ENCODE measurements at regions not wholly inside any gene's neighbourhood (a gene's known extent, or its start where the extent isn't known, plus 50 kb on each side); places are given as distances from the start of the nearest gene placed in this dataset.
A peak's percentile ranks its signal among the peaks of the same experiment; 100 is the strongest.

DNA sequence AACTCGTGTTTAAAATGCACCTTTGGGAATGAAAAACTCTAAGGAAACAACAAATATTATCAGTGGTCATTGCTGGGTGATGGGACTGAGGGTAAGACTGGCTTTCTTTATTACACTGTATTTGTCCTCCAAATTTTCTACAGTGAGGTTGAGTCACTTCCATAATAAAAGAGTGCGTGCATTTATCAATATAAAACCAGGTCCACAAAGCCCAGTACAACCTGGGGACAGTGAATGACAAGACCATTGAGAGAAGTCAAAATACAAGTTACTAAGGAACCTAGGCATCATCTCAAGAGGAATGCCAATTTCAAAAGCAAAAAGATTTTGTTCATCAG is 76.4 kb downstream of the MAGED4 start:
- Histone ChIP-seq H3K79me2 (no peaks in the 10 kb centered on the region), H2AFZ (no peak overlapping the region), H3K4me1 (ENCODE audit: insufficient read depth) (no peaks in the 10 kb centered on the region), H3K27ac (peak overlapping the region; percentile 46), H4K20me1 (ENCODE audit: insufficient read depth, poor library complexity, severe bottlenecking) (no peaks in the 10 kb centered on the region), H3K36me3 (replicated peaks; ENCODE audit: insufficient read depth, low read depth) (no peaks in the 10 kb centered on the region), H3K4me3 (no peak overlapping the region), H3K9me2 (replicated peaks; ENCODE audit: insufficient read depth) (no peaks in the 10 kb centered on the region), H3K4me2 (peak overlapping the region; percentile 65), H3K9me3 (ENCODE audit: low read depth) (no peaks in the 10 kb centered on the region), H3K27me3 (no peaks in the 10 kb centered on the region)
- 15% methylated on average over 2 of the region's 2 CpGs for WGBS (ENCODE audit: low lambda C conversion rate, missing lambda C conversion rate)
- no peak for TF ChIP-seq EZH2phosphoT487 (IDR thresholded peaks at IDR 0.05; ENCODE audit: low read depth, severe bottlenecking, unreplicated experiment)
- TF ChIP-seq EZH2 (IDR thresholded peaks at IDR 0.05; ENCODE audit: borderline replicate concordance) = no peak
- TF ChIP-seq, protein P1, sequence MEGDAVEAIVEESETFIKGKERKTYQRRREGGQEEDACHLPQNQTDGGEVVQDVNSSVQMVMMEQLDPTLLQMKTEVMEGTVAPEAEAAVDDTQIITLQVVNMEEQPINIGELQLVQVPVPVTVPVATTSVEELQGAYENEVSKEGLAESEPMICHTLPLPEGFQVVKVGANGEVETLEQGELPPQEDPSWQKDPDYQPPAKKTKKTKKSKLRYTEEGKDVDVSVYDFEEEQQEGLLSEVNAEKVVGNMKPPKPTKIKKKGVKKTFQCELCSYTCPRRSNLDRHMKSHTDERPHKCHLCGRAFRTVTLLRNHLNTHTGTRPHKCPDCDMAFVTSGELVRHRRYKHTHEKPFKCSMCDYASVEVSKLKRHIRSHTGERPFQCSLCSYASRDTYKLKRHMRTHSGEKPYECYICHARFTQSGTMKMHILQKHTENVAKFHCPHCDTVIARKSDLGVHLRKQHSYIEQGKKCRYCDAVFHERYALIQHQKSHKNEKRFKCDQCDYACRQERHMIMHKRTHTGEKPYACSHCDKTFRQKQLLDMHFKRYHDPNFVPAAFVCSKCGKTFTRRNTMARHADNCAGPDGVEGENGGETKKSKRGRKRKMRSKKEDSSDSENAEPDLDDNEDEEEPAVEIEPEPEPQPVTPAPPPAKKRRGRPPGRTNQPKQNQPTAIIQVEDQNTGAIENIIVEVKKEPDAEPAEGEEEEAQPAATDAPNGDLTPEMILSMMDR (IDR thresholded peaks at IDR 0.05; ENCODE audit: poor library complexity) = no peak
- DNase-seq (ENCODE audit: low spot score) = no peak

DNA sequence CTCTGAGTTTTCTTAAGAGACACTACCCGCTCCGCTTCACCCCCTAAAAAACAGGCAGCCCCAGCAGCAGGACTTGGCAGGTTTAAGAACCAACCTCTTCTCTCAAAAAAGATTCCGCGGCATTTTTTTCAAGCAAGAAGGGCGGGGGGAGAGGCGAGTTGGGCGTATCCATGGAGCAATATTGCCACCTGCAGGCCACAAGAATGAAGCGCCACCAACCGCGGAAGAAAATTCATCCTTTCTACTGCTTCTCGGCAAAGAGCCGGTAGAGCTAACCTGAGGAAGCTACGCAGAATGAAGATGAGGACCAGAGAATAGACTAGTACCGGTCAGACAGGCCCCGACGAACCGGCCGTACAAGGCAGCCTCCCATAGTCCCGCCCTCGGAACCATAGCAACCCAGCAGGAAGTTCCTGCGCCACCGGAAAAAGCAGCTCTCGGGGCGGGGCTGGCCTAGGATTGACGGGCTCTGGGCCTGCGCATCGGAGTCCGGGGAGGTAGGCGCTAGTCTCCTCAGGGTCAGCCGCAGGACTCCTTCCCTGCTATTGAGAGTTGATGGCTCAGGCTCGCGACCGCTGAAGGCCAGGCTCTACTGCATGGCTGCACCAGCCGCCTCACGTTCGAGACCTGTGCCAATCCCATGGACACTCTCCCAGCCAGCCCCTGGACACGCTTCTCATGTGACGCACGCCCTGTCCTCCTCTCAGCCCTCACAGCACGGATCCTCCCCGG is 76.9 kb downstream of the MAGED4 start:
- no peaks in the 10 kb centered on the region for H3K9me2 ChIP-seq (replicated peaks; ENCODE audit: insufficient read depth)
- no peaks in the 10 kb centered on the region for H4K20me1 ChIP-seq (ENCODE audit: insufficient read depth, poor library complexity, severe bottlenecking)
- DNase-seq (ENCODE audit: low spot score) = peak; percentile 91
- TF ChIP-seq EZH2 (IDR thresholded peaks at IDR 0.05; ENCODE audit: borderline replicate concordance) = no peak
- TF ChIP-seq, protein P1 (IDR thresholded peaks at IDR 0.05; ENCODE audit: poor library complexity) = peak; percentile 100
- no peaks in the 10 kb centered on the region for H3K36me3 ChIP-seq (replicated peaks; ENCODE audit: insufficient read depth, low read depth)
- no peaks in the 10 kb centered on the region for H3K9me3 ChIP-seq (ENCODE audit: low read depth)
- peak overlapping the region; percentile 65 for H3K4me2 ChIP-seq
- H3K27ac ChIP-seq = peak overlapping the region; percentile 95
- WGBS (ENCODE audit: low lambda C conversion rate, missing lambda C conversion rate) = 20% methylated on average over 41 of the region's 41 CpGs
- no peaks in the 10 kb centered on the region for H3K4me1 ChIP-seq (ENCODE audit: insufficient read depth)
- H3K4me3 ChIP-seq = peak overlapping the region; percentile 22
- no peaks in the 10 kb centered on the region for H3K27me3 ChIP-seq
- peak overlapping the region; percentile 77 for H2AFZ ChIP-seq
- no peaks in the 10 kb centered on the region for H3K79me2 ChIP-seq

DNA sequence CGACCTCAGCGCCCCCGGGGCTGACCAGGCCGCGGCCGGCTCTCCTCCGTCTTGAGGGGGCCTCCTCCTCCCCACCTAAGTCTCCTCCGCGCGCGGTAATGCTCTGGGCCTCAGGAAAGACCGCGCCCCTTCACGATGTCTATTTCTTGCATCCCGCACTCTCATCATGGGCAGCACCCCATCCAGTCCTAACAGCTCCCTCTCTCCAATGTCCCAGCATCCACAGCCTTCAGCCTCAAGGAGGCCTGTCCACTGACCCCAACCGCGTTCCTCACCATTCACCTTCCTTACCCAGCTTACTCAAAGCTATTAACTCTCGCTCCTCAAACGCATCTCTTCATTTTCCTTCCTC is 77.5 kb downstream of the MAGED4 start:
- Histone ChIP-seq H3K4me1 (ENCODE audit: insufficient read depth) (no peaks in the 10 kb centered on the region), H4K20me1 (ENCODE audit: insufficient read depth, poor library complexity, severe bottlenecking) (no peaks in the 10 kb centered on the region), H3K27me3 (no peaks in the 10 kb centered on the region), H3K4me3 (peak overlapping the region; percentile 22), H3K9me3 (ENCODE audit: low read depth) (no peaks in the 10 kb centered on the region), H3K27ac (peak overlapping the region; percentile 95), H3K36me3 (replicated peaks; ENCODE audit: insufficient read depth, low read depth) (no peaks in the 10 kb centered on the region), H2AFZ (peak overlapping the region; percentile 77), H3K9me2 (replicated peaks; ENCODE audit: insufficient read depth) (no peaks in the 10 kb centered on the region), H3K79me2 (no peaks in the 10 kb centered on the region), H3K4me2 (peak overlapping the region; percentile 65)
- 33% methylated on average over 16 of the region's 19 CpGs for WGBS (ENCODE audit: low lambda C conversion rate, missing lambda C conversion rate)
- TF ChIP-seq, protein P1 (IDR thresholded peaks at IDR 0.05; ENCODE audit: poor library complexity) = no peak
- no peak for TF ChIP-seq EZH2phosphoT487 (IDR thresholded peaks at IDR 0.05; ENCODE audit: low read depth, severe bottlenecking, unreplicated experiment)
- TF ChIP-seq EZH2 (IDR thresholded peaks at IDR 0.05; ENCODE audit: borderline replicate concordance) = no peak
- no peak for DNase-seq (ENCODE audit: low spot score)
